Hematopoietic multipotent progenitor cell treated with erythropoietin and hydrocortisone succinate and interleukin-3 and kit ligand, for 15 days (in vitro differentiated cells): ENCODE measurements at regions not wholly inside any gene's neighbourhood (a gene's known extent, or its start where the extent isn't known, plus 50 kb on each side); places are given as distances from the start of the nearest gene placed in this dataset.
"Not testable (repeated sequence)": the region's sequence is repeated elsewhere in the genome, so short reads cannot be mapped to it uniquely, and the experiment has no call there.

Source experiments
- DNase-seq: peaks from one replicate; pipeline ENCODE4 v3.0.0-alpha.2; 2015; ENCODE audit warnings: low spot score

- not testable (repeated sequence) for DNase-seq
Observed at GRCh38 chr11:123344188-123344587, 85.9 kb upstream of the GRAMD1B start.

DNA sequence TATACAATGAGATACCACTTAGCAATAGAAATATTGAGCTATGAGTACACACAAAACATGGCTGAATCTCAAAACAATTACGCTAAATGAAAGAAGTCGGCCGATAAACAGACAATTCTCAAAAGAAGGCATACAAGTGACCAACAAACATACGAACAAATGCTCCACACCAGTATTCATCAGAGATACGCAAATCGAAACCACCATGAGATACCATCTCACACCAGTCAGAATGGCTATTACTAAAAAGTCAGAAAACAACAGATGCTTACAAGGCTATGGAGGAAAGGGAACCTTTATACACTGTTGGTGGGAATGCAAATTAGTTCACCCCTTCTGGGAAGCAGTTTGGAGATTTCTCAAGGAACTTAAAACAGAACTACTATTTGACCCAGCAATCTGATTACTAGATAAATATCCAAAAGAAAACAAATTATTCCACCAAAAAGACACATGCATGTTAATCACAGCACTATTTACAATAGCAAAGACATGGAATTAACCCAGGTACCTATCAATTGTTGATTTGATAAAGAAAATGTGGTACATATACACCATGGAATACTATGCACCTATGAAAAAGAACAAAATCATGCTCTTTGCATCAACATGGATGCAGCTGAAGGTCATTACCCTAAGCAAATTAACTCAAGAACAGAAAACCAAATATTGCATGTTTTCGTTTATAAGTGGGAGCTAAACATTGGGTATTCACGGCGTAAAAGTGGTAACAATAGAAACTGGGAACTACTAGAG, 90.9 kb upstream of the GRAMD1B start:
- no peak for DNase-seq

GRCh38 chr11:123338266-123338800, 91.7 kb upstream of the GRAMD1B start:
- no peak for DNase-seq

DNA sequence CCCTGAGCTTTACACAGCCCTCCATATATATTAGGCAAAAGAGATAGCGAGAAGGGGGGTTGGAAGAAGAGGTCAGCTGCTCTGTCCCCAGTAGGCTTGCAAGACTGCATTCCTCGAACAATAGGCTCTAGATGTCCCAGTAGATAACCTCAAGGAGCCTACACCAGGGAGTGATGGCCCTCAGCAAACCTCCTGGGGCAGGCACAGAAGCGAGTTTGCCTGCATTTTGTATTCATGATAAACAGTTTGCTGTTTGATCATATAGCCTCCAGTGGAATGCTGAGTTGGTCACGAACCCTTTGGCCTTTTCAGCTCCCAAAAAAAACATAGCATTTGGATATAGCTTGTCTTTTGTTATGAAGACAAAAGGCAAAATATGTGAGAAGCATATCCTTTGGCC, 95.1 kb upstream of the GRAMD1B start:
- DNase-seq: no peak

- DNase-seq: not testable (repeated sequence)
Observed at GRCh38 chr11:123332577-123332976, 97.5 kb upstream of the GRAMD1B start.

DNA sequence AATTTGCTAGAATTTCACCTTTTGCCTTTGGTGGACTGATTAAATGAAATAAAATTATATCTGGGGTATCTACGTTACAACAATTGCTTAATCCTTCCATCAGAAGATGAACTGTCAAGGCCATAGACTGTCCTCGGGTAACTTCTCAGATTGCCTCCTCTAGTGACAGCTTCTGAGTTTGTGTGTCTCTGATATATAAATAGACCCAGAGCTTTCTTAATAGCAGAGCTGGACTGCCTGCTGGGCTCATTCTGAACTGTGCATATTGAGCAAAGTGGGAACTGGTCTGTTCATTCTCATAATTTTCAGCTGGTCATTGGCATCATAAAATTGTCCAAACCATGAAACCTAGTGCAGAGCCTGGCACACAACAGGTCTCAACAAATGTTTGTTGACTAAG, 99.1 kb upstream of the GRAMD1B start:
- no peak for DNase-seq

DNA sequence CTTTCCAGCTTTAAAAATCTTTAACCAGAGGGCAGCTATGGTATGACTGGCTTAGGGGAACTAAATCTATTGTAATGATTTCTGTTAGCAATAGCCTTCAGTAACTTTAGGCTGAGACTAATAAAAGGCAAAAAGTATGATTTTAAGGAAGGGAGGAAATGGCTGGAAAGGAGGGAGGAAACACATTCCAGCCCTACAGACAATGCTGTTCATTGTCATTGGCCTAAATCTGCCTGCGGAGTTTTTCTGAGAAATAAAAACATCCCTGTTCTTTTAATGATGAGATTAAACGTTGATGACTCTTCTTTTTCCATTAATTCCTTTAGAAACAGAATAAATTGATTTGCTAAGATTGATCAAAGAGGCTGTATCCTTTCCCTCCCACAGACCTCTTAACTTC, 99.6 kb upstream of the GRAMD1B start:
- DNase-seq: no peak

GRCh38 chr11:123330071-123330470, 100.0 kb upstream of the GRAMD1B start:
- DNase-seq: no peak

- DNase-seq: no peak
Observed at GRCh38 chr11:123328281-123328867, 101.7 kb upstream of the GRAMD1B start.

GRCh38 chr11:123325533-123325932, 104.5 kb upstream of the GRAMD1B start:
- no peak for DNase-seq

DNA sequence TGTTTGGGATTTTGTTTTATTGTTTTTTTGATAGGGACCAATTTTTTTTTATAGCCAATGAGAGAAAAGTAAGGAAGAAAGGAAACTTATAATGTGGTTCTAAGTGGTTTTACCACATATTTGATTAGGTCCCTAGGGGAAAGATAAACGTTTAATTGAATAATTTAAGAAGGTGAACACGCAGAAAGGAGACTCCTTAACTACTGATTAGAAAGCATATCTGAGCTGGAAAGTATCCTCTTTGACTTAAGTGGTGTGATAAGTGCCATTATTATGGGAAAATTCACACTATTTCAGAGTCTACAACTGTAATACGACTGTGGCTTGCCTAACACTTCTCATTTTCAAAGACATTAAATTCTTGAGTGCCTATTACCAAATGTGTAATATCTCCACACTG, 106.5 kb upstream of the GRAMD1B start:
- DNase-seq: no peak

- DNase-seq: no peak
Observed at GRCh38 chr11:123321636-123322035, 108.4 kb upstream of the GRAMD1B start.

GRCh38 chr11:123318623-123319022, 111.4 kb upstream of the GRAMD1B start:
- DNase-seq: no peak

DNA sequence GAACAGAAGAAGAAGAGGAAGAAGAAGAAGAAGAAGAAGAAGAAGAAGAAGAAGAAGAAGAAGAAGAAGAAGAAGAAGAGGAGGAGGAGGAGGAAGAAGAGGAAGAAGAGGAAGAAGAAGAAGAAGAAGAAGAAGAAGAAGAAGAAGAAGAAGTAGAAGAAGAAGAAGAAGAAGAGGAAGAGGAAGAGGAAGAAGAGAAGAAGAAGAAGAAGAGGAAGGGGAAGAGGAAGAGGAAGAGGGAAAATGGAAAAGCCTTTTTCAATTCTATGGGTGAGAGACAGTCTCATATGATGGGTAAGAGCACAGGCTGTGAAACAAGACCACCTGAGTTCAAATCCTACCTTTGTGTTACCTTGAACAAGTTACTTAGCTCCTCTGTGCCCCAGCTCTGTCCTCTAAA, 111.9 kb upstream of the GRAMD1B start:
- DNase-seq: not testable (repeated sequence)

DNA sequence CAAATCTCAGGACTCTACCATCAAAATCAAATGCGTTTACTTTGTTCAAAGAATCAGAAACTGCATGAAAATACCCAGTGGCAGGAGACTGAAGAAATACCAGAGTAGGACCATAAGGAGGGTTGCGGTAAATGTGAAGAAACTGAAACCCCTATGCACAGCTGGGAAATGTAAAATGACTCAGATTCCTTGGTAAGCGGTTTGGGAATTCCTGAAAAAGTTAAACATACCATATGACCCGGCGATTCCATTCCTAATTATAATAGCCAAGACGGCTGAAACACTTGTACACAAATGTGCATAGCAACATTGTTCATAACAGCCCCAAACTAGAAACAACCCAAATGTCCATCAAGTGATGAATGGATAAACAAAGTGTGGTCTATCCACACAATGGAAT, 114.1 kb upstream of the GRAMD1B start:
- DNase-seq: no peak

DNA sequence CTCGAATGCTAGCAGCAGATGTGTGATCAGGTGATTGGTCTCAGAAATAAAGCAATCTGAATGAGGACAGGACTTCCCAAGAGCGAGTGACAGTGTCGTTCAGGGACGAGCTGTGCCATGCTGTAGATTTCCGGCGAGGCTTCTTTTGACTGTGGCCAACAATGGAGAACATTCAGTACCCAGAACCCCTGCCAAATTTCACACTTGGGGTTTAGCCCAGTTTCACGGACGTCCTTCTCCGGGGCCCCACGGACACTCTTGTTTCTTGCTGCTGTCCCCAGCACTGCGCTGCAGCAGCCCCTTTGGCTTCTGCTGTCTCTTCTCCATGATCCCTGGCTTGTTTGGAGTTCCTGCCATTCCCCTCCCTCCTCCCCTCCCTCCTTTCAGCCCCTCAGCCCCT, 115.1 kb upstream of the GRAMD1B start:
- DNase-seq: no peak

GRCh38 chr11:123313262-123313661, 116.8 kb upstream of the GRAMD1B start:
- no peak for DNase-seq

- DNase-seq: no peak
Observed at GRCh38 chr11:123308077-123308476, 113.0 kb upstream of the CLMP start.

- DNase-seq: no peak
Observed at GRCh38 chr11:123307276-123307675, 112.2 kb upstream of the CLMP start.

- no peak for DNase-seq
Observed at GRCh38 chr11:123306531-123306930, 111.5 kb upstream of the CLMP start.

DNA sequence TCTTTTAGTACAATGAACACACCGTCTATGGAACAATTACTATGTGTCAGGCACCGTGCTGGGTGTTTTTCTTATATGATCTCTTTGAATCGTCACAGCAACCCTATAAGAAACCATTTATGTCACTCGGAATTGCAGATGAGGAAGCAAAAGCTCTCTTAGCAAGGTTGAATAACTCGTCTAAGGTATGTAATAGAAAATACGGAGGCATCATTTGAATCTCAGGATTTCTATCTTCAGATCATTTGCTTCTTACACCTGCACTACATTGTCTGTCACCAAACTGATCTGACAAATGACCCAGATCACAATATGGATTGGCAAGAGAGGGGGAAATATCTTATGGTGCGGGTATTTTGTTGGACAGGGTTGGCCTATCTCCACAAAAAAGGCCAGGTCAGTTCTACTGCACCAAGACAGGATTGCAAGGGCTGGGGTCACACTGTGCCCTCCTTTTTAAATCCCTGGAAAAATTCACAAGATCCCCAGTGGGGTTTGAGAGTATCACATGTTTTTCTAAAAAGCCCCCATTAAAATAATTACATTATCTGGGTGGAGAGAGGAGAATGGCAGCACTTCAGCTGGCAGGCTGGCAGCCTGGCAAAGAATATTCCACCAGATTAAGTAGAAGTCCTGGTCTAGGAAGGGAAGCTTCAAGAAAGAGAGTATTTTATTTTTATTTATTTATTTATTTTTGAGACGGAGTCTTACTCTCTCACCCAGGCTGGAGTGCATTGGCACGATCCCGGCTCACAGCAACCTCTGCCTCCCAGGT, 110.7 kb upstream of the CLMP start:
- no peak for DNase-seq

DNA sequence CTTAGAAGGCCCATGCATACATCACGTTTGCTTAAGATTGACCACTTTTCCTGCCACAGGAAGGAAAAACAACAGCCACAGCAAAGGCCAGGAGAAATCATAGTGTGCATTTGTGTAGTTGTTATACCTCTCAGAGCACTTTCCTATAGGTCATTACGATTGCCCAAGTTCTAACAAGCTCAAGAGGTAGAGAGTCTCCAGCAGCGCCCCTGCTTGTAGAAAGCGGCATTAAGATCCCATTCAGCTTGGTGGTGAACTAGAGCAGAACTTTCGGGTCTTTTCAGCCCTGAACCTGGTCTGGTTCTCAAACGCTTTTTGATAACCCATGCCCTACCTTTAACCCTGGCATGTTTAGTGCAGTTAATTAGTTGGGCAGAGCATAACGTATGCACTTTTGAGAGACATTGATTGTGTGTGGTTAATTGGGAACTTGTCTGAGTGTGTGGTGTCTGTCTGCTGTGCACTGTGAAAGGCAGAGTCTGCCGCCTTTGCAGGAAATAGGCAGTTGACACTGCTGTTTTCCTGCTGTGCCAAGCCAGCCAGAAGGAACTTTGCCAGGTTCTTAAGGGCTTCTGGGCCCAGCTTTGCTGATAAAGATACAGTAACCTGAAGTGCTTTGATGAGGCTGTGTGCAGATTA, 109.9 kb upstream of the CLMP start:
- DNase-seq: no peak
